PC-3 (cell line): ENCODE measurements at regions not wholly inside any gene's neighbourhood (a gene's known extent, or its start where the extent isn't known, plus 50 kb on each side); places are given as distances from the start of the nearest gene placed in this dataset.
A peak's percentile ranks its signal among the peaks of the same experiment; 100 is the strongest.

Experiments used
- ATAC-seq: fragments of 200-7000 bp; cut with Tn5 transposase; 2 replicates; pipeline ENCODE4 v1.9.1; 2020; ENCODE audit warnings: mild to moderate bottlenecking, moderate library complexity
- BruUV-seq: library from RNA; stranded (reverse); fragments of 400-500 nt; replicated peaks from 2 replicates; lab custom pipeline; 2021; lab: Mats Ljungman, UMichigan
- CTCF ChIA-PET: fragments of 300-600 bp; sonication (Branson Sonifier 250); formaldehyde crosslinking; loops from one replicate; lab custom pipeline; 2022; ENCODE audit warnings: antibody characterized with exemption; lab: Charles Lee
- POLR2A ChIA-PET: fragments of 300-600 bp; sonication (Branson Sonifier 250); formaldehyde crosslinking; loops from one replicate; lab custom pipeline; 2022; ENCODE audit warnings: antibody characterized with exemption; ENCODE audit not compliant: unreplicated experiment; lab: Charles Lee
- DNase-seq: peaks from one replicate; pipeline ENCODE4 v3.0.0-alpha.2; 2015
- H2AFZ ChIP-seq: fragments of 300-600 bp; sonication (generic); 2 replicates; pipeline ENCODE4 v1.6.0; 2016; ENCODE audit warnings: antibody characterized with exemption, low read length
- H3F3A ChIP-seq: fragments of 300-600 bp; sonication (generic); one replicate; pipeline ENCODE4 v1.6.0; 2017; ENCODE audit warnings: antibody characterized with exemption, low read length, control low read depth, mild to moderate bottlenecking; ENCODE audit not compliant: unreplicated experiment
- H3K27ac ChIP-seq: fragments of 300-600 bp; sonication (generic); 2 replicates; pipeline ENCODE4 v1.5.1; 2016; ENCODE audit warnings: mild to moderate bottlenecking, low read length
- H3K27me3 ChIP-seq: fragments of 300-600 bp; sonication (generic); 2 replicates; pipeline ENCODE4 v1.6.1; 2016; ENCODE audit warnings: low read length, mixed read lengths
- H3K36me3 ChIP-seq: fragments of 300-600 bp; sonication (generic); 2 replicates; pipeline ENCODE4 v1.6.1; 2016; ENCODE audit warnings: low read depth, mixed run types, low read length, mixed read lengths
- H3K4me1 ChIP-seq: fragments of 300-600 bp; sonication (generic); 2 replicates; pipeline ENCODE4 v1.5.1; 2016; ENCODE audit warnings: low read length; ENCODE audit not compliant: insufficient read depth
- H3K4me2 ChIP-seq: fragments of 300-600 bp; sonication (generic); 2 replicates; pipeline ENCODE4 v1.6.0; 2016; ENCODE audit warnings: low read length
- H3K4me3 ChIP-seq: fragments of 300-600 bp; sonication (generic); 2 replicates; pipeline ENCODE4 v1.5.1; 2016; ENCODE audit warnings: mild to moderate bottlenecking, low read length, mixed read lengths
- H3K79me2 ChIP-seq: fragments of 300-600 bp; sonication (generic); 2 replicates; pipeline ENCODE4 v1.6.1; 2017; ENCODE audit warnings: low read length, mixed read lengths
- H3K9ac ChIP-seq: fragments of 300-600 bp; sonication (generic); 2 replicates; pipeline ENCODE4 v1.6.0; 2016; ENCODE audit warnings: mild to moderate bottlenecking, low read length
- H3K9me2 ChIP-seq: fragments of 300-600 bp; sonication (generic); replicated peaks from 2 replicates; pipeline ENCODE4 v1.6.1; 2016; ENCODE audit warnings: mixed run types, low read length, mixed read lengths
- H3K9me3 ChIP-seq: fragments of 300-600 bp; sonication (generic); 2 replicates; pipeline ENCODE4 v1.6.1; 2016; ENCODE audit warnings: low read length, mixed read lengths
- H4K20me1 ChIP-seq: fragments of 300-600 bp; sonication (generic); 2 replicates; pipeline ENCODE4 v1.6.1; 2016; ENCODE audit warnings: low read length, mixed read lengths
- CTCF ChIP-seq: fragments of 300-600 bp; sonication (generic); conservative IDR thresholded peaks from 2 replicates; pipeline ENCODE4 v1.5.1; 2017; ENCODE audit warnings: antibody characterized with exemption, low read depth, mild to moderate bottlenecking, low read length
- EZH2 ChIP-seq: fragments of 300-600 bp; sonication (generic); IDR thresholded peaks from one replicate; pipeline ENCODE4 v1.6.1; 2017; ENCODE audit warnings: antibody characterized with exemption, mild to moderate bottlenecking, low read length; ENCODE audit not compliant: unreplicated experiment
- EZH2phosphoT487 ChIP-seq: fragments of 300-600 bp; sonication (generic); IDR thresholded peaks from 2 replicates; pipeline ENCODE4 v1.6.1; 2018; ENCODE audit warnings: mild to moderate bottlenecking, antibody characterized with exemption, low read length, borderline replicate concordance
- intact Hi-C: fragments of 100-400 bp; cut with micrococcal nuclease; formaldehyde crosslinking; loops from 2 replicates; pipeline ENCODE4 v1.9.0; 2023

- no TSS peak for BruUV-seq
These were observed 315.5 kb downstream of the PRL start for GRCh38 chr6:21981235-21981833.

GRCh38 chr6:21984135-21984534, 312.7 kb downstream of the PRL start:
- POLR2A ChIA-PET, result no interaction called here
- no peak for DNase-seq
- intact Hi-C loops, result no loop called here
- Histone ChIP-seq H3F3A (no peaks in the 10 kb centered on the region), H3K27me3 (no peaks in the 10 kb centered on the region), H4K20me1 (no peaks in the 10 kb centered on the region), H3K9ac (no peak overlapping the region), H3K4me2 (no peak overlapping the region), H3K79me2 (no peaks in the 10 kb centered on the region), H3K27ac (no peak overlapping the region), H3K36me3 (no peaks in the 10 kb centered on the region), H3K9me2 (no peaks in the 10 kb centered on the region), H2AFZ (no peak overlapping the region), H3K4me3 (no peak overlapping the region), H3K4me1 (peaks cover 16% of the 10 kb centered on the region), H3K9me3 (no peaks in the 10 kb centered on the region)
- BruUV-seq, result no TSS peak
- no peak for TF ChIP-seq EZH2phosphoT487
- no peak for TF ChIP-seq EZH2
- no peak for ATAC-seq
- CTCF ChIA-PET, result no interaction called here

More at GRCh38 chr6:21981235-21981833, 315.5 kb downstream of the PRL start:
- Histone ChIP-seq H3K79me2 (no peaks in the 10 kb centered on the region), H3K9me3 (no peaks in the 10 kb centered on the region), H3K4me3 (no peak overlapping the region), H3F3A (no peaks in the 10 kb centered on the region), H3K9me2 (no peaks in the 10 kb centered on the region), H3K27me3 (no peaks in the 10 kb centered on the region), H3K9ac (no peak overlapping the region), H4K20me1 (no peaks in the 10 kb centered on the region), H3K27ac (no peak overlapping the region), H3K4me1 (no peaks in the 10 kb centered on the region), H2AFZ (peak overlapping the region; percentile 48), H3K4me2 (no peak overlapping the region), H3K36me3 (no peaks in the 10 kb centered on the region)
- CTCF ChIA-PET, result no interaction called here
- POLR2A ChIA-PET, result no interaction called here
- TF ChIP-seq EZH2 (no peak), CTCF (no peak), EZH2phosphoT487 (no peak)
- ATAC-seq (no peak), DNase-seq (no peak)
- intact Hi-C loops, result no loop called here

- Histone ChIP-seq H3K9ac (no peak overlapping the region), H3K79me2 (no peaks in the 10 kb centered on the region), H3K36me3 (no peaks in the 10 kb centered on the region), H3K4me3 (no peak overlapping the region), H4K20me1 (no peaks in the 10 kb centered on the region), H3K9me2 (no peaks in the 10 kb centered on the region), H2AFZ (no peak overlapping the region), H3K9me3 (no peaks in the 10 kb centered on the region), H3F3A (no peaks in the 10 kb centered on the region), H3K27me3 (no peaks in the 10 kb centered on the region), H3K4me1 (peaks cover 16% of the 10 kb centered on the region), H3K4me2 (no peak overlapping the region), H3K27ac (no peak overlapping the region)
- no TSS peak for BruUV-seq
- no peak for DNase-seq
- ChIA-PET CTCF (no interaction called here), POLR2A (no interaction called here)
- ATAC-seq, result no peak
- intact Hi-C loops, result no loop called here
- TF ChIP-seq EZH2phosphoT487 (no peak), CTCF (no peak), EZH2 (no peak)
These were observed 312.3 kb downstream of the PRL start for GRCh38 chr6:21984561-21984960.
